AG09309 (cell line): ENCODE measurements at regions not wholly inside any gene's neighbourhood (a gene's known extent, or its start where the extent isn't known, plus 50 kb on each side); places are given as distances from the start of the nearest gene placed in this dataset.
A peak's percentile ranks its signal among the peaks of the same experiment; 100 is the strongest.

ENCODE experiments used
- DNase-seq: peaks from one replicate; pipeline ENCODE4 v3.0.0-alpha.2; 2010; ENCODE audit warnings: low read depth
- H3K4me3 ChIP-seq: 2 replicates; pipeline ENCODE4 v1.5.1; 2011; ENCODE audit warnings: mild to moderate bottlenecking, low read depth, low read length, moderate library complexity; ENCODE audit not compliant: control insufficient read depth
- TF ChIP-seq, protein P1 (sequence below): IDR thresholded peaks from 2 replicates; pipeline ENCODE4 v1.5.1; 2011; ENCODE audit warnings: mild to moderate bottlenecking, low read depth, low read length, inconsistent platforms; ENCODE audit not compliant: insufficient read depth, control insufficient read depth; ENCODE audit errors: missing control alignments

GRCh38 chr2:42904576-42904876, 112.1 kb upstream of the HAAO start:
- TF ChIP-seq, protein P1, sequence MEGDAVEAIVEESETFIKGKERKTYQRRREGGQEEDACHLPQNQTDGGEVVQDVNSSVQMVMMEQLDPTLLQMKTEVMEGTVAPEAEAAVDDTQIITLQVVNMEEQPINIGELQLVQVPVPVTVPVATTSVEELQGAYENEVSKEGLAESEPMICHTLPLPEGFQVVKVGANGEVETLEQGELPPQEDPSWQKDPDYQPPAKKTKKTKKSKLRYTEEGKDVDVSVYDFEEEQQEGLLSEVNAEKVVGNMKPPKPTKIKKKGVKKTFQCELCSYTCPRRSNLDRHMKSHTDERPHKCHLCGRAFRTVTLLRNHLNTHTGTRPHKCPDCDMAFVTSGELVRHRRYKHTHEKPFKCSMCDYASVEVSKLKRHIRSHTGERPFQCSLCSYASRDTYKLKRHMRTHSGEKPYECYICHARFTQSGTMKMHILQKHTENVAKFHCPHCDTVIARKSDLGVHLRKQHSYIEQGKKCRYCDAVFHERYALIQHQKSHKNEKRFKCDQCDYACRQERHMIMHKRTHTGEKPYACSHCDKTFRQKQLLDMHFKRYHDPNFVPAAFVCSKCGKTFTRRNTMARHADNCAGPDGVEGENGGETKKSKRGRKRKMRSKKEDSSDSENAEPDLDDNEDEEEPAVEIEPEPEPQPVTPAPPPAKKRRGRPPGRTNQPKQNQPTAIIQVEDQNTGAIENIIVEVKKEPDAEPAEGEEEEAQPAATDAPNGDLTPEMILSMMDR = no peak

GRCh38 chr2:42903821-42904575, 111.6 kb upstream of the HAAO start:
- no peak overlapping the region for H3K4me3 ChIP-seq
- no peak for DNase-seq
- TF ChIP-seq, protein P1 = no peak

More at GRCh38 chr2:42904576-42904876, 112.1 kb upstream of the HAAO start:
- no peak for DNase-seq
- H3K4me3 ChIP-seq = no peak overlapping the region

DNA sequence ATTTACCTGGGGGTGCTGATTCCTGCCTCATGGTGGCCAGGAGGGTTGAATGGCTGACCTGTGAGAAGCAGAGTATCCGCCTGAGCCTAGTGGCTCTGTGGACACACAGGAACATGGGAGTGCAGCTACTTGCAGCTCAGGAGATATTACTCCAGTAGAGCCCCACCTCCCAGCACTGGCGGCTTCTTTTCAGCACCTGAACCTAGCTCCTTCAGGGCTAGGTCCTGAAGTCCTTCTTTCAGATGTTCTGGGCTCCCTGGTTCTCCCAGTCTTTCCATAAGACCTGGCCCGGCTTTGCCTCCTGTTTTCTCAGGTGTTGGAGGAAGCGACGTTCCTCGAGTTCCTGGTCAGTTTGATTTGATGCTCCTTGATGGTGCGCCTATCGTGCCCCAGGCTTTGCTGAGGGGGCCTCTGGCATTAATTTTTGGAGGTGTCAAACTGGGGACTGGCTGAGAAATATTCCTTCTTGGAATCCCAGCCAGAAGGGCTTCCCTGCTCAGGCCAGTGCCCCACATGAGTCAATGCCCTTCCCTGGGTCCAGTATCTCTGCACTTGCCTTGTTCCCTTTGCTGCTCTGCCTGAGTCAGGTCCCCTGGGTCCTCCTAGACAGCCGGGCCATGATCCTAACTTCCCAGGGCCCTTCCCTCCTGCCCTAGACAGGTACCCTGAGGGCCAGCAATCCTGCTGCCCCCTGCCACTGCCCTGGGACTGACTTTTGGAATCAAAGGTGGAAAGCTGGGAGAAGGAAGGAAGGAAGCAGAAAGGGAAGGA, 110.7 kb upstream of the HAAO start:
- TF ChIP-seq, protein P1 = no peak
- no peak for DNase-seq
- no peak overlapping the region for H3K4me3 ChIP-seq

DNA sequence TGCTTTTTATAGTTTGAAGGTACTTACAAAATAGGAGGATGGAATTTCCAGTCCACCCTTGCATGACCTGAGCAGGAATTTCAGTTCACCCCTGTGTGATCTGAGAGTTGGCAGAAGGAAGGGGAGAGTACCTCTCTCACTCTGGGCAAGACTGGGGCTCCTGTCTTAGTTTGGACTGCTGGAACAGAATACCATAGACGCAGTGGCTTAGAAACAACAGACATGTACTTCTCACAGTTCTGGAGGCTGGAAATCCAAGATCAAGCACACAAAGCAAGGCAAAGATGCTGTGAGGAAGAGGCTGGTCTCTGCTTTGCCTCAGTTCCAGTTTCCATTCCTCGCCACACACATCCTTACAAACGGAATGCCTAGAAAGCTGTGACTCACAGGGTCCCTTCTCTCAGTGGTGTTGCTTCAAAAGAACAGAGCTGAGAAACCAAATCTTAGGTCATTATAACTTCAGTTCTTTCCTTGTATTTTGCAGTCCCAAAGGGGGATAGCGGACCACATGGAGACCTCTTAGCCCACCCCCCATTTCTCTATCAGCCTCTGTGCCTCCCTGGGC, 108.8 kb upstream of the HAAO start:
- no peak for DNase-seq
- TF ChIP-seq, protein P1 = no peak
- H3K4me3 ChIP-seq = no peak overlapping the region

- TF ChIP-seq, protein P1 = no peak
- peak; percentile 43 for DNase-seq
- no peak overlapping the region for H3K4me3 ChIP-seq
These were observed 108.0 kb upstream of the HAAO start for GRCh38 chr2:42900289-42900891.

GRCh38 chr2:42897358-42897757, 105.0 kb upstream of the HAAO start:
- TF ChIP-seq, protein P1 = no peak
- no peak overlapping the region for H3K4me3 ChIP-seq
- DNase-seq = no peak
